HL-60 (cell line): ENCODE measurements at regions not wholly inside any gene's neighbourhood (a gene's known extent, or its start where the extent isn't known, plus 50 kb on each side); places are given as distances from the start of the nearest gene placed in this dataset.

Source experiments
- DNase-seq, 2 experiments: peaks; one replicate each; pipeline ENCODE4 v3.0.0-alpha.2; 2010 to 2020; ENCODE audit warnings: low read depth in 1 of 2, low spot score in 1 of 2
- H3K27ac ChIP-seq: fragments of 250-450 bp; sonication (Bioruptor Pico); replicated peaks from 2 replicates; pipeline ENCODE4 v1.5.1; 2020; ENCODE audit warnings: mild to moderate bottlenecking, moderate library complexity
- H3K27me3 ChIP-seq: fragments of 250-450 bp; sonication (Bioruptor Pico); 2 replicates; pipeline ENCODE4 v1.5.1; 2021; ENCODE audit warnings: mild to moderate bottlenecking, moderate library complexity; ENCODE audit not compliant: insufficient read depth, poor library complexity, severe bottlenecking
- H3K4me3 ChIP-seq: replicated peaks from 2 replicates; pipeline ENCODE4 v1.5.1; 2011; ENCODE audit warnings: mild to moderate bottlenecking, control low read depth, low read length; ENCODE audit not compliant: insufficient read depth
- GABPA ChIP-seq: IDR thresholded peaks from 2 replicates; pipeline ENCODE4 v1.6.1; 2012; ENCODE audit warnings: low read depth
- POLR2AphosphoS5 ChIP-seq: IDR thresholded peaks from 2 replicates; pipeline ENCODE4 v1.6.1; 2012; ENCODE audit warnings: low read depth
- REST ChIP-seq: IDR thresholded peaks from 2 replicates; pipeline ENCODE4 v1.6.1; 2012; ENCODE audit warnings: low read depth; ENCODE audit not compliant: insufficient replicate concordance
- SPI1 ChIP-seq: IDR thresholded peaks from 2 replicates; pipeline ENCODE4 v1.6.1; 2012; ENCODE audit warnings: low read depth, mild to moderate bottlenecking, borderline replicate concordance
- TF ChIP-seq, protein P1 (sequence below): IDR thresholded peaks from one replicate; pipeline ENCODE4 v1.5.1; 2011; ENCODE audit warnings: low read length, control low read depth, inconsistent platforms; ENCODE audit not compliant: insufficient read depth

- DNase-seq, result no peak
- H3K27me3 ChIP-seq, result peaks cover 2% of the 10 kb centered on the region
- no peak overlapping the region for H3K27ac ChIP-seq
- H3K4me3 ChIP-seq, result no peak overlapping the region
- TF ChIP-seq REST (no peak), GABPA (no peak), POLR2AphosphoS5 (no peak), SPI1 (no peak)
- TF ChIP-seq, protein P1, sequence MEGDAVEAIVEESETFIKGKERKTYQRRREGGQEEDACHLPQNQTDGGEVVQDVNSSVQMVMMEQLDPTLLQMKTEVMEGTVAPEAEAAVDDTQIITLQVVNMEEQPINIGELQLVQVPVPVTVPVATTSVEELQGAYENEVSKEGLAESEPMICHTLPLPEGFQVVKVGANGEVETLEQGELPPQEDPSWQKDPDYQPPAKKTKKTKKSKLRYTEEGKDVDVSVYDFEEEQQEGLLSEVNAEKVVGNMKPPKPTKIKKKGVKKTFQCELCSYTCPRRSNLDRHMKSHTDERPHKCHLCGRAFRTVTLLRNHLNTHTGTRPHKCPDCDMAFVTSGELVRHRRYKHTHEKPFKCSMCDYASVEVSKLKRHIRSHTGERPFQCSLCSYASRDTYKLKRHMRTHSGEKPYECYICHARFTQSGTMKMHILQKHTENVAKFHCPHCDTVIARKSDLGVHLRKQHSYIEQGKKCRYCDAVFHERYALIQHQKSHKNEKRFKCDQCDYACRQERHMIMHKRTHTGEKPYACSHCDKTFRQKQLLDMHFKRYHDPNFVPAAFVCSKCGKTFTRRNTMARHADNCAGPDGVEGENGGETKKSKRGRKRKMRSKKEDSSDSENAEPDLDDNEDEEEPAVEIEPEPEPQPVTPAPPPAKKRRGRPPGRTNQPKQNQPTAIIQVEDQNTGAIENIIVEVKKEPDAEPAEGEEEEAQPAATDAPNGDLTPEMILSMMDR, result no peak
Observed at GRCh38 chr16:85191341-85191965, 79.2 kb upstream of the CIBAR2 start.

DNA sequence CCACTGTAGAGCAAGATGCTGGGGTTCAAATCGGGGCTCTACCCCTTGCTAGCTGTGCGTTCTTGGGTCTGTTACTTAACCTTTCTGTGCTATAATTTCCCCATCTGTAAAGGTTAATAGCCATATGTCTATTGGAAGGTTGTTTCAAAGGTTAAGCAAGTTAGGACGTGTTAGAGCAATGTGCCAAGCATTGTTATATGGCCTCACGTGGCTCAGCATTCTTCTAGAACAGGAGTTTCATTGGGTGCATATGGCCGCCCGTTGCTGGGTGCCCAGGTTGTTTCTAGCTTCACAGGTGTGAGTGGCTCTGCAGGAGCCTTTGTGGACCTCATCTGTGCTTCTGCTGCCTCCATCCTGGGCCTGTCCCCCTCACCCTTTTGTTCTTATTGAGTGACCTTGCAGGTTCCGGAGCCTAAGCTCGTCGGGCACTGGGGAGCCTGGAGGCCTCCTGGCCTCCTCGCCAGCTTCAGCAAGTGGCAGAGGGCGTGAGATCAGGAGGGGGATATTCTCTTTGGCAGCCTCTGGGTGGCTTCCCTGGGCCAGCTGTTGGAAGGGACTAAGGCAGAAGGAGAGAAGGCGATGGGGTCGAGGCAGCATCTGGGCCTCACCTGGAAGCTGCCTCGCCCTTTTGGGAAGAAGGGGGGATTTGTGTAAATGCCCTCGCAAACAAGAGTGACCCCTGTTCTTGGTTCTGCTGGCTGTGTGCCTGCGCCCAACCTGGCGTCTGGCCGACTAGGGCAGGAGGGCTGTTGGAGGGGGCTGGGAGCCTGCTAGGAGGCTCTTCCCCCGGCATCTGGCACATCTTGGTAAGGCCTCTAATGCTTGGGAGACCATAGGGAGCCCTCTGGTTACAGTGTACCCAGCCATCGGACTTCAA lies 80.2 kb upstream of the CIBAR2 start:
- TF ChIP-seq GABPA (no peak), SPI1 (no peak), REST (no peak), POLR2AphosphoS5 (no peak)
- TF ChIP-seq, protein P1, result no peak
- no peak overlapping the region for H3K27ac ChIP-seq
- DNase-seq, result no peak
- H3K27me3 ChIP-seq, result peaks cover 2% of the 10 kb centered on the region
- H3K4me3 ChIP-seq, result no peak overlapping the region

DNA sequence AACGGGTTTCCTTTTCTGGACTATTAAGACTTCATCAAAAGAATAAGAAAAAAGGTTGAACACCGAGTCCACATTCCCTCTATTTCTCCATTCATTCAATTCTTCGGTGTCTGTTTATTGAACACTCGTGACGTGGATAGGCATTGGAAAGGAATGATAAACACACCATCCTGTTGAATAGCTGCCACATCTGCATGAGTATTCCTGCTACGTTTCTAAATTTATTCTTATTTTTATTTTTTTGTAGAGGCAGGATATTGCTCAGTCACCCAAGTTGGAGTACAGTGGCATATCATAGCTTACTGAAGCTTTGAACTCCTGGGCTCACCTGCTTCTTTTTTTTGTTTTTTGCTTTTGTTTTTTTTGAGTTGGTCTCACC lies 80.8 kb upstream of the CIBAR2 start:
- DNase-seq, result no peak
- TF ChIP-seq REST (no peak), SPI1 (no peak), GABPA (no peak), POLR2AphosphoS5 (no peak)
- TF ChIP-seq, protein P1, result no peak
- Histone ChIP-seq H3K4me3 (no peak overlapping the region), H3K27ac (no peak overlapping the region), H3K27me3 (peaks cover 2% of the 10 kb centered on the region)
